Myocyte (in vitro differentiated cells): ENCODE measurements at regions not wholly inside any gene's neighbourhood (a gene's known extent, or its start where the extent isn't known, plus 50 kb on each side); places are given as distances from the start of the nearest gene placed in this dataset.
A peak's percentile ranks its signal among the peaks of the same experiment; 100 is the strongest.
"Not testable (repeated sequence)": the region's sequence is repeated elsewhere in the genome, so short reads cannot be mapped to it uniquely, and the experiment has no call there.

Source experiments
- DNase-seq: peaks from one replicate; pipeline ENCODE4 v3.0.0-alpha.2; 2012; ENCODE audit warnings: low read depth

DNA sequence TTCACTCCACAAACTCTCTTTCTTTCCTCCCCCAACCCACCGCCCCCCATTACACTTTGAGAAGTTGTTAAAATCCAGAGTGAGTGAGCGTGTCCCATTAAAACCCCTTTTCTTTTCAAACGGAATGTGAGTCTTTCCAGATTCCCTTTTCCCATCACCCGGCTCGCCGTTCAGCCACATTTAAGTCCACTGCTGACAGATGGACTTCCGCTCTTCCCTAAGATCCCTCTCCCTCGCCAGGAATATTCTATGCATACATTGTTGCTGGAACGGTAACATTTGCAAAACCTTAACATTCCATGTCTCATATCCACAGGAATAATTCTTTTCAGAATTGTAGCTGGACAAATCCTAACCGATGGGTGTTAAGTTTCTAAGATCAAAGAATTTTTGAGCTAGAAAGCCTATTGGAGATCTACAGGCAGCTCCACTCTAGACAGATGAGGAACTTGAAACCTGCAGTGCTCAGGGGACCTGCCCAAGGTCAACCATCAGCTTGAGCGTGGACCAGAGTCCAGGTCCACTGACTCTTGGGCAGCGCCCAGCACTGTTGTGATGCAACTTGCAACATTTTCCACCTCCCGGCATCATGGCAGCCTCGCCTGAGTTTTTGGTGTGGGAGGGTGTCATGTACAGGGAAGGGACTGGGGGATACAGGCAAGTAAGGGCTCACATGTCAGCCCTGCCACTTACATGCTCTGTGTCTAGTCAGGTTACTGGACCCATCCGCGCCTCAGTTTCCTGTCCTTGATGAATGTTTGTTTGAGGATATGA is 500.1 kb downstream of the CCDC171 start:
- no peak for DNase-seq

DNA sequence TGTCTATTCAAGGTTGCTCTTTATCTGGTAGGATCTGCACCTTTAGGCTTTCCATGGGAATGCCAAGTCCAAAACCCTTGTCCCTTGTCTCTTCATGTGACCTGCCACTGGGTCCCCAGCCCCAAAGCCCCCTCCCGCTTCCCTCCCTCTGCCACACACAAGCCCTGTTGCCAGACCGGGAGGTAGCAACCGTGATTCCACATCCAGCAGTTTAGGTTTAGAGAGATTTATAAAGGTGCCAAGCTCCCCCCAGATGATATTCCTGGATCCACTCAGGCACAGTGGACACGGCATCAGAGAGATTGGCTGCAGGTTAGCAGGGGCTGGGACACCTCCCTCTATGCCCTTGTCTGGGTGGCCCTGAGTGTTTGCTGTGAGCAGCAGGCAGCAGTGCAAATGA is 504.7 kb downstream of the CCDC171 start:
- no peak for DNase-seq

DNA sequence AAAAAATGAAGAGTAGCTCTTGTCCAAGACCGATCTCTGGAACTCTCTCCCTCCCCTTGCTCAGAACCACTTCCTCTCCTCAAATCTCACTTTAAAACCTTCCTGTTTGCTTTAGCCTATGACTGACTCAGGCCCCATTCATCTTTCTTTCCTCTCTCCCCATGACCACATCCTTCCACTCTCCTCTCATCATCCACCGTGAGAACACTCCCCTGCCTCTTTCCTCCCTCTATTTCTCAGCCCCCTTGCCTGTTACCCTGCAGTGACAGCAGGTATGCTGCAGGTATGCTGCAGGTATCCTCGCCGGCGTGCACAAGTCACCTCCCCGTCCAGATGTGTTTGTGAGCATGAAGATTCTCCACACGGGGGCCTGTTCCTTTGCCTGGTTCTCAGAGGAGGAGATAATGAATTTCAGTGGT is 505.3 kb downstream of the CCDC171 start:
- DNase-seq = peak; percentile 32

DNA sequence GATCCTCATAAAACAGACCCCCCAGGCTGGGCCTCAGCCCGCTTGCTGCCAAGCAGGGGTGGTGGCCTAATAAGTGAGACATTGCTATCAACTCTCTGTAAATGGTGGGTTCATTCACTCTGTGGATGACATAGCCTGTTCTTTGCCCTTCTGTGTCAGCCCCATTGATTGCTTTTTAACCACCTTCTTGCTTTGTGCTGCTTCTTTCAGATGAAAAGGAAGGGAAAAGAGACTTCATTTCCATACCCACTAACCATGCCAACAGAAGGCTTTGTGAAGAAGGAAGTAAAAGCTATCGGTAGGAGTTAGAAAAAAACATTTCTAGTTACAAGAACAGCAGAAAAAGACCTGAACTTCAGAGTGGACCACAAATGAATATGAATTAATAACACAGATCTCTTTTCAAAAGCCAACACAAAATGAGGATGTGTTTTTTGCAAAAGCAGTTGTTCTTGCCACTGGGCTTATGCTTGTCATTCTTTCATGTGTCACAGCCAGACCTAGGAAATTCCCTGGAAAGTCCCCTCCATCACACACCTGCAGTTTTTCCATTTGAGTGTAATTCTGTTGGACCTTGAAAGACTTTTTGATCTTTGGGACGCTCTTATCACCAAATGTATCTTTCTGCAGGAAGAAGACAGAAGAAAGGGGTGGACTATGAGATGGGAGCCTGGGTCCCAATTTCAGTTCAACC is 507.7 kb downstream of the CCDC171 start:
- DNase-seq = no peak

DNA sequence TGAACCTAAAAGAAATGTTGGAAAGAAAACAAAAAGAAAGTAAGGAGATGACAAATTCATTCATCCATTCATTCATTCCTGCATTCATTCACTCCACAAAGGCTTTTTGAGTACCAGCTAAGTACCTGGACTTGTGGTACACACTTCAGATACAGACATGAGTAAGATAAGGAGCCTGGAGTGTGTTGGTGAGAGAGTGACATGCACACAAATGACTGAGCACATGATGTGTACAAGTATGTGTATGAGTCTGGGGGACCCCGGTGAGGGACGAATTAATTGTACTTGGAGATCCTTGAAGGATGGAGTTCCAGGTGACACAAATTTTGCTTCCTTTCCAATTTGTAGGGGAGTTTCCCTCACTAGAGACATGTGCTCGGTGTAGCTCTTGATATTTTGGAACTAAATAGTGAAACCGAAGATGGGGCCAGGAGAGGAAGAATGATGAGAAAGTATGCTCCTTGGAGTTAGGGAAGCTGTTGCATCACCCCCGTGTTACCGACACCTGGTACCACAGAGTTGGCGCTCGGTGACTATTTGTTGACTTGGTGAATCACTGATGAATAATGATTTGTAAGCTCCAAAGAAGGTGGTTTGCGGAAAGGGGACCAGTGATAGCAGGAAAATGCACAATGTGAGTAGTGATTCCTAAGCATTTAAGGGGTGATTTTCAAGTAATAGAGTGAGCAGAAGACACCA is 509.8 kb downstream of the CCDC171 start:
- DNase-seq = no peak

DNA sequence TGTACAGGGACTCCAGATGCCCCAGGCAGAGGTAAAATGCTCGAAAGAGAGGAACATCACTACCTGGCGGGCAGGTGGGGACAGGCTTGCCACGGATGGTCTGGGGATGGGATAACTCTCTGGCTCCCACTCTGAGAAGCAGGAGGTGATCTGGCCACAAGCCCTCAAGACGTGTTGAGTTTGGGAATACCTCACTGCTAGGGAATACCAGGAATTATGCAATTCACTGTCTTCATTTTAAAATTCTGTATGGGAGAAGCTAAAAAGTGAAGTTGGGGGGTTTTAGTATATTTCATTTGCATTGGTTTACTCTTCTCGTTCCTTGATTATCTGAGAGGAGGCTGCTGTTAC is 510.4 kb downstream of the CCDC171 start:
- DNase-seq = no peak

DNA sequence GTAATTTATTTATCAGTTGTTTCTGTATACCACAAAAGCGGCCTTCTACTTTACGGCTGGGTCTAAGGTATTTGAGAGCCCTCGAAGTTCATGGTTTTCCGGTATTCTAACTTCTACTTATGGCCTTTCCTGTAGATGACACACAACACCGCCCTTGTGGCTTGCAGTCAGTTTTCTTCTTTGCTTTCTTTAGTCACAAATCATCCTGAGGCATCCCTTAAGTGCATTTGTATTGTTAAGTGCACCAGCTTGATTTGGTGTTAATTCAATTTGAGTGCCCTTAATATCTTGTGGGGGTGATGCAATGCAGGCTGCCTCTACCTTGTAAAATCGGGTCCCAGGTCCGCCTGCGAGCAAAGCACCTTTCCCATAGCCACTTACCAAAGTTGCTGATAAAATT is 511.9 kb downstream of the CCDC171 start:
- no peak for DNase-seq

DNA sequence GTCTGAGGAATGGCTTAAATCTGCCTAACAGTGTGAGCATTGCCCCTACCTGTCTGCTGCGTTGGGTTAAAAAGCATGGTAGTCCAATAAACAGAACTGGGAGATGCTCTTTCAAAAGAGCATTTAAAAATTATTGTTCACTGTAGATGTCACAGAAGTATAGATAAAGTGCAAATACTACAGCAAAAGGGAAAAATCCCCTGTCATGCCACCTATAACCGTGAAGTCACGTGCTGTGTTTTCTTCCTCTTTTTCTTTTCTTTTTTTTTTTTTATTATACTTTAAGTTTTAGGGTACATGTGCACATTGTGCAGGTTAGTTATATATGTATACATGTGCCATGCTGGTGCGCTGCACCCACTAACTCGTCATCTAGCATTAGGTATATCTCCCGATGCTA is 513.4 kb downstream of the CCDC171 start:
- DNase-seq = not testable (repeated sequence)

DNA sequence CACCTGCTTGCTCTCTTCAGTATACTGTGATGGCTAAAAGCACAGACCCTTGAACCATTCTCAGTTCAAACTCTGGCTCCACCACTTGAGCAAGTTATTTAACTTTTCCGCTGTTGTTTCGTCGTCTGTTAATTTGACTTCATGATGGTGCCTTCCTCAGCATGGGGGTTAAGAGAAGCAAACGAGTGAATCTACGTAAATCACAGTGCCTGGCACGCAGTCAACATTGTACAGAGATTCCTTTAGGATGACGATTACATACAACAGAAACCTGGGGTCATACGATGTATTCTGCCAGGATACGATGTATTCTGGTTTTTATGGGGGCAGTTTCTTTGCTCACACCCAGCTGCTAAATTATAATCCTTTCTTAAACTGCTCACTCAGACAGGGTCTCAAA is 515.6 kb downstream of the CCDC171 start:
- no peak for DNase-seq

DNA sequence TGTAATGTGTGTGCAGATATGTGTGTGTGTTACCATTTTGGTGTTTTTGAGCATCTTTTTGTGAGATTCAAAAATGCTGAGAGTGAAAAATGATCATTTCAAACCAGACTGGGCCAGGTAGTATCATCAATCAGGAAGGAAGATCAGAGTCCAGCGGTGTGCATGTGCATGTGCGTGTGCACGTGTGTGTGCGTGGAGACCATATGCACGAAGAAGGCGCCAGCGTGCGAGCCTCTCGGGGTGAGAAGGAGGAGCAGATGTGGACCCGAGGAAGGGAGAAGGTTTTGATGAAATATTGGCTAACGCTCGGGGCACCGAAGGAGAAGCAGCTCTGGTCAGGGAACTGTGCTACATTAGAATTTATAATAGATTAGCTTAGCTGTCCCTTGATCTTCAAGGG is 516.4 kb downstream of the CCDC171 start:
- no peak for DNase-seq

DNA sequence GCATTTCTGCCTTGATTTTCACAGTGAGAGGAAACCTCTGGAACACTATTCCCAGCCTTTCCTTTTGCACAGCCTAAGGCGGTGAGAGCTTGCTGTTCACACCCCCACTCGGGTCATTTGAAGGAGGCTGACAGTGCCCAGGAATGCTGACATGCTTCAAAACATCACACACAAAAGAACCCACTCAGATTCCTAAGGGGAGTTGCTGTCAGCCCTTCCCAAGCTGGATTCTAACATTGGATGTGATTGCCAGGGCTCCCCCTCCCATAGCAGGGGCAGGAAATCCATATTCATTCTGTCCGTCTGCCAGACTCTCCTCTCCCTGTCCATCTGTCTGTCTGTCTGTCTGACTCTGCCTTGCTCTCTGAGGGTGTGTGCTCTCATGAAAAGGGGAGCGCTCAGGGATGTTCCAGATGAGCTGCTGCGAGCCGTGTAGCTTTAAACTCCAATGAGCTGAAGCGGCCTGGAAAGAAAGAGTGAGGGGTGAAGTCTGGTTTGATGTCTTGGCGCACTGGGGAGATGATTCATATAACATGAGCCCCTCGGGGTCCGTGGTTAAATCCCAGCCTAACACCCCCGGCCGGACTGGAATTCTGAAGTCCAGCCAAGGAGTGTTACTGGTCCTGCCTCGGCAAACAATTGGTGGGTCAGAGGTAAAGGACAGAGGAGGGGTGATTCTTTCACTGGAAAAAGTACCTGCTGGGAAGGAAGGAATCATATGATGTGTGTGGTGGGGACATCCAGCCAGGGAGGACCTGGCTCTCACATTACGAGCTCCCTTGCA is 517.0 kb downstream of the CCDC171 start:
- DNase-seq = no peak

DNA sequence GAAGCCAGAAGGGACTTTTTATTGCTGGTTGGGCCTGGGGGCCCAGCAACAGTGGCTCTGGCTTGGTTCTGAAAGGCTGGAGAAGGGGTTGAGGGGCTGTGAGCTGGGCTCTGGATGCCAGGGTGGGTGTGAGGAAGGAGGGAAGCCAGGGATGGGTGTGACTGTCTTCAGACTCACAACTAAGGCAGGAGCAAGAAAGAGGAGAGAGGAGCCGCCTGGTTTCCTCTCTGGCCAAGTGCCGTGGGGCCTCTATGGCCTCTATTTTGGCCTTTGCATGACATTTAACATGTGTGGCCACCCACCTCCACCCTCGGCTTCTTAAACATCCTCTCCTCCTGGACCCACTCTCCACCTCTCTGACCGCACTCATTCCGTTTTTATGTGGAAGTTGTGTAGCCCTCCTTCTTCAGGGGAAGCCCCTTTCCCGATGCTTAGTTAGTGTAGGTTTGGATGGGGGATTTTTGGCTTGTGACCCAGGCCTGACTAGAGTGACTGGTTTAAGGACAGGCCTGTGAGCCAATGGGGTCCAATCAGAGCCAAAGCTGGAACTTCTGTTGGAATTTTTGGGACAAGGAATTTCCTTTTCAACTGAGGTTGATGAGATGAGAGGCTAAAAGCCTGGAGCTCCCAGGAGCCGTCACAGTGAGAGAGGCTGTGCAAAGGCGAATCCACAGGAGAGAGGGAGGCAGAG is 517.8 kb downstream of the CCDC171 start:
- DNase-seq = no peak

DNA sequence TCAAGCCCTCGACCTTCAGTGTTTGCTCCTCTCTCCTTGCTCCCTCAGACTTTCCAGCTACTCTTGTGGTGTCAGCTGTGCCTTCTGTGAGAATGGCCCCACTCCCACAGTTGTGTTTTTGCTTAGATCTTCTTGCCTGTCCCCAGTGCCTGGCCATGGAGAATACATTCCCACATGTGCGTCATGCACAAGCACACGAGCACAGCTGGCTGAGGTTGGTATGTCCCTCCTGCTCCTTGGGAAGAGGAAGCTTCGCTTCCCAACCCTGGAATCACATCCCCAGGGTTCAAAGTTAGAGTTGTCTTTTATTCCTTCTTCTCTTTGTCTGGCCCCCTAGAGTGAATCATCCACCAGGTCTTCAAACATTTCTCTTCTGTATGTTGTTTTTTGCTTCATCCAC is 518.6 kb downstream of the CCDC171 start:
- DNase-seq = no peak

DNA sequence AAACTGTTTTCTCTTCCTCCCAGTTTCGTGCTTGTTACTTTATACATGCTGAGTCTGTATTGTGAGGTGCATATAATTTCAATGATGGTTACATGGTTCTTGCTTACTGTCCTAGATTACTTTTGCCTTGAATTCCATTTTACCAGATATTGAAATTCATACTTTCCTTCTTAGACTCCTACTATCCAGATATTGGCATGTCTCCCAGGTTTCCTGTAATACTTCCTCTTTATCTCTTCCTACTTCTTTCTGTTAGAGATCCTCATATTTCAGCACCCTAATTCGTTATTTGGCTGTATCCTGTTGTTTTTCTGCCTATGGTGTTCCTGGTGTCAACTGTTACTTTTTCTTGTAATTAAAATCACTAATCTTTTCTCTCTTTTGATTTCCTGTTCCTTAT is 522.1 kb downstream of the CCDC171 start:
- peak; percentile 39 for DNase-seq

DNA sequence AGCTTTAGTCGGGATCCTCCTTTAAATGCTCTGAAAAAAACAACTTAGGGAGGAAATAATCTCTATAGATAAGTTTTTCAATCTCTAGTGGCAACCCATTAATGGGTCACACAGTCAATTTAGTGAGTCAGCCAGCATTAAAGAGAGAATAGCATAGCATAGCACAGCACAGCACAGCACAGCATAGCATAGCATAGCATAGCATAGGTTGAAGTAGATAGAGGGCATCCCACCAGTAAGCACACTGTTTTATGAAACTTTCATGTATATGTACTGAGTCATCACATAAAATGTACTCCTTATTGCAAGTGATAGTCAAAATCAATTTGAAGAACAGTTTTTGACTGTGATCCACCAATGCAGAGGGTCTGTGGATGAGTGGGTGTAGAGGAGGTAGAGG is 522.9 kb downstream of the CCDC171 start:
- no peak for DNase-seq

DNA sequence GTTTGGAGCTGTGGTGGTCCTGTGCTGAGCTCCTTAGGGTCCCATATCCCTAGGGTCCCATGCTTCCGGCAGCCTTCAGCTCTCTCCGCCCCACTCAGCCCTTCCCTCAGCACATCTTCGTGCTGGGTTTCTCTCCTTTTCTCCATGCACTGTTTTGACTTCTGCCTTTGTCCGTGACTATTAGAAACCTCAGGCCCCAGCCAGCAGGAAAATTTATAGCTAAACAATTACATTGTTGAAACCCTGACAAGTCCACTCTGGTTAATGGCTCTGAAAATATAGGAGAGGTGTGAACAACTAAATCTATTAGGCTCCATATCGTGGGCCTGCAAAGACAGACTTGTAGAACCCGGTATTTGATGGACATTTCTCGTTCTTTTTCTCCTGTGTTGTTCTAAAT is 523.7 kb downstream of the CCDC171 start:
- no peak for DNase-seq

DNA sequence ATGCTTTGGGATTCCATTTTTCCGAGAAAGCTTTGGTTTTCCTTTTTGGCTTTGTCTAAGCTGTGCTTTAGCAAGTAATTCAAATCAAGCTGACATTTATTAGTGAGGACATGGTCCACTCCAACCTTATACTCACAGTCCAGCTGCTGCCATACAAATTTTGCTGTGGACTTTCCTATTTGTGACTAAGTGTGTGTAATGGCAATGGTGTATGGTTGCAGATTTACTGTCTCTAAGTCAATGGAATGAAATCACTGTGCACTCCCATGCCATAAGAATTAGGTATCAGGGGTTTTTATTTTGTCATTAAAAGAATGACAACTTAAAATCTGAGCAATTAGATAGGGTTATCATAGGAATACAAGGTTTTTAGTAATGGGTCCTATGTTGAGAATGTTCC is 530.0 kb downstream of the CCDC171 start:
- DNase-seq = no peak

DNA sequence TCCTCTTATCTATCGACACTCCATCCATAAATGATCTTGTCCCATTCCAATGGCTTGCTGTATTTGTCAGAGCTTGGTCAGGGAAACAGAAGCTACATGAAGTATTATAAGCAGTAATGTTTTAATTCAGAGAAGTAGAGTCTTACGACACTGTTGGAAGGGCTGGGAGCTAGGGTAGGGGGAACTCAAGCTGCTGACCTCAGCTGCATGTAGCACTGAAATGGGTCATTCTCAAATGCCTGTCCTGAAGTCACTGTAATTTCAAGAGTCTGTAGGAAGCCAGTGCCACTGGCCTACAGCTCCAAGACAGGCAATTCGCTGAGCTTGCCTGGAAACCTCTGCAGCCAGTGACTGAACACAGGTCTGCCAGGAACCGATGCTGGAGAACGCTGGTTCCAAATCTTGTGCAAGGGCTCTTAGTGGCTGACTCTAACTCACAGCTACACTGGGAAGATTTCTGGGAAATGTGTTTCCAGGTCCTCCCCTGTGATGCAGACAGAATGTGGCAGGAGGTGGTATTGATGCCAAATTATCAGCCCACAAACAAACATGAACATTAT is 532.4 kb downstream of the CCDC171 start:
- DNase-seq = no peak

DNA sequence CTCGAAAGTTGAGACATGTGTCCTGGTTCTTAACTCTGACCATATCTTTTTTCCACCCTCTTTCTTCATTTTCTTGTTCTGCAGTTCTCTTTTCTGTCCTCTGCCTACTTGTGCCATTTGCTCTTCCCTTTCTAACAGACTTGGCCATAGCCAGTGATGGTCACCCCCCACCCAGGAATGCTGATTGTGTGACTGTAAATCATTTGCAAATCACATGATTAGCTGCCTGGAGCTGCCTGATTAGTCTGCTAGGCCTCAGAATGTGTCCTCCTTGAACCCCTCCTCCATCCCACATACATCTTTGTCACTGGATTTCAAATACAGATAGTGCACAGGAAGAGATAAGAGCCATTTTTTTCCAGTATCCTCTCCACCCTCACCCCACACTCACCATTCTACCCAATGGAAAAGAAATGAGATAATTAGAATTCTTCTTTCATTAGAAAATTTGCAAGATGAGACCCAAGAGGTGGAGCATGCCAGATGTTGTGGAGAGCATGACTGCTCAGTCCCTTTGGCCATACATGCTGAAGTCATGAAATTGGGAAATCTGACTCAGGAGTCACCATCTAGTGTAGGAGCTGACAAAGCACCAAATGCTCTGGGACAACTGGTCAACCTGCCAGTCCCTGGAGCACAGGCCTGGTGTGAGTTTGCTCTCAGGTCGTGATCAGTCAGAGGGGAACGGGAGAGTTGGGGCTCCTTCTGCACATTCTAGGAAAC is 538.2 kb downstream of the CCDC171 start:
- no peak for DNase-seq
